HG03175 (cell line): ENCODE measurements at regions not wholly inside any gene's neighbourhood (a gene's known extent, or its start where the extent isn't known, plus 50 kb on each side); places are given as distances from the start of the nearest gene placed in this dataset.

Experiments
- ATAC-seq: cut with Tn5 transposase; IDR thresholded peaks from one replicate; pipeline ENCODE4 v1.9.1; 2021; ENCODE audit warnings: mild to moderate bottlenecking, moderate library complexity; ENCODE audit not compliant: unreplicated experiment

GRCh38 chr15:47990821-47991220 is 130.0 kb upstream of the SLC24A5 start:
- no peak for ATAC-seq

GRCh38 chr15:47991357-47991756 is 129.4 kb upstream of the SLC24A5 start:
- no peak for ATAC-seq

GRCh38 chr15:47993051-47993450 is 127.7 kb upstream of the SLC24A5 start:
- ATAC-seq, result no peak

DNA sequence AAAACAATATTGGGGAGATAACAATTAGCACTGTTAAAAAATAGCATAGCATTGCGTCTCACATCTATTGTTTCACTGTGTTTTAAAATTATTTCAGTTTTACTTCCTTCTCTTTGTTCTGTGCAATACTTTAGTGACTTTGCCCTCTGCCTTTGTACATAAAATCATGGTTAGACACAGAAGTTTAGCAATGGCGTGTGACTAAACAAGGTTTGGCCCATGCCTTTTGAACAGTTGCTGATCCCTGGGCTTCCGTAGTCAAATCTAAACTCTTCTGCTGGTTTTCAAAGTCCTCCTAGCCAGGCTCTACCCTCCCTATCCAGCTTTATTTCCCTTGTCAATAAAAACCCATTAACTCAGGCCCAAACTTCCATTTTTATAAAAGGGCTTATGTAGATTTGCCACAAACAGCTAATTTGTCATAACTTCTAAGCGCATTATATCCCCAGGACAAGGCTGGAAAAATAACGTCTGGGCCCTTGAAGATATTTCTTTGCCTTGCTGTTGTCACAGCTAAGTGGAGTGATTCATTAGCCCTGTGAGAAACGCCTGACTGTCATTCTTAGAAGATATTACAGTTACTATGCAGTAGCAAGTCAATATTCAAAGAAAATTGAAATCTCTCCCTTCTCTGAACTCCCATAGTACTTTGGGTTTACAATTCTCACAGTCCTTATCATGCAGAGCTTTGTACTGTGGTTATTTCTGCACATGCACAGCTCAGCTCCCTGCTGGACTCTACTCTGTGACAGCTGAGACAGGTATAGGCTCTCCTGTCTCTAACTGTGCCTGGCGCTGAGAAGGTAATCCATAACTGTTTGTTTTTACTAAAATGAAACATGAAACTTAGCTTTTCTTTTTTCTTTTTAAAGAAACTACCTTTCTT is 123.4 kb upstream of the SLC24A5 start:
- no peak for ATAC-seq

- ATAC-seq, result no peak
These were observed 122.2 kb upstream of the SLC24A5 start for GRCh38 chr15:47998619-47999019.

GRCh38 chr15:48001393-48002039 is 119.3 kb upstream of the SLC24A5 start:
- peak; percentile 96 for ATAC-seq

- ATAC-seq, result no peak
These were observed 118.0 kb upstream of the SLC24A5 start for GRCh38 chr15:48002767-48003166.

- no peak for ATAC-seq
These were observed 117.3 kb upstream of the SLC24A5 start for GRCh38 chr15:48003441-48003840.

DNA sequence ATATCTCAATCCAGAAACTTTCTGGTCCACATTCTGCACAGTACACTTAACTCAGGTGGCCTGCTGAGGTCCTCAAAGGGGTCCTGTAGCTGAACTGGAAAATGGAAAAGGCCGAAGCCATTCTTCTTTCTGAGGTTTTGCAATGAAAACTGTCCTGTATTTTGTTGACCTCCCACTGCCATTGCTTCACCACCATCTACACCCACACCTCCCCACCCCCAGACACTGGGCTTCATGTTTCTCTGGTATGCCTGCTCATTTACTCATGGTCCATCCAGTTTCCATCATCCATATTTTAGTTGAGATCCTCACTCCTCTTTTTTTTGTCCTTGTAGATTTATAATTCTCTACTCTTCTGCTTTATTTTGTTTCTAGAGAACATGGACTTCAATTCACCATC is 115.7 kb upstream of the SLC24A5 start:
- ATAC-seq, result no peak

DNA sequence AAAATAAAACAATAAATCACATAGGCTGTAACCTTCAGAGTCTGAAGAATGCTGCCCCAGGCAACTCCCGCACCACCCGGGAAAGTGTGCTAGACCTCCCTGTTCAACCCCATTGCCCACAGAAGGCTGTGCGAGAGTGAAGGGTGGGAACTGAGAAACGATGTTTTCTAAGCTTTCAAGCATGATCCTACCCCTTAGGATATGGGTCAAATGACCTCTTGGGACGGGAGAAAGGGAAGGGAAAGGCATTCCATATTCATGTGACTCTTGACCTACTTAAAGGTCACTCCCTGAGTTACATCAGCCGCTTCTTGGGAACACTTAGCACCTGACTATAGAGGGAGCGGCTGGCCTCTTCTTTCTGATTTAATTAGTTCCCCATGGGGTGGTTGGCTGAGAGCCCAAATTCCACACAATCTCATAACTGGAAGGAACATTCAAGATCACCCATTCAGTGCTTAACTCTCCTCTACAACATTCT is 114.7 kb upstream of the SLC24A5 start:
- ATAC-seq, result no peak

GRCh38 chr15:48010316-48010715 is 110.5 kb upstream of the SLC24A5 start:
- ATAC-seq, result no peak

- no peak for ATAC-seq
These were observed 108.6 kb upstream of the SLC24A5 start for GRCh38 chr15:48012191-48012590.

DNA sequence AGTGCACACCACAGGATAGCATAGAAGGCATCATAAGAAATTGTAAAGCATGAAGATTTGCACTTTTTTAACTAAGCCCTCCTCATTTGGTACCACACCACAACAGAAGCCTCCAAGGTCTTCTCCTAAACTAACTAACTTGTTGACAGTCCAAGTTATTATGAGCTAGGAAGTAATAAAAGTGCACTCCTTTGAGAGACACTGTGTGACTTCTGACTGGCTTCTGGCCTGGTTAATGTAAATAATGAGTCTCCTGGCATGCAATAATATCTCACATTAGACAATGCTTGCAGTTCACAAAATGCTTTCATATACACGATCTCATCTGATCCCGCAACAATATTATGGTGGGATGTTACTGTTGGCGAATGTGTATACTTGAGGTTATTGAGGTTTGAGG is 103.9 kb upstream of the SLC24A5 start:
- no peak for ATAC-seq

DNA sequence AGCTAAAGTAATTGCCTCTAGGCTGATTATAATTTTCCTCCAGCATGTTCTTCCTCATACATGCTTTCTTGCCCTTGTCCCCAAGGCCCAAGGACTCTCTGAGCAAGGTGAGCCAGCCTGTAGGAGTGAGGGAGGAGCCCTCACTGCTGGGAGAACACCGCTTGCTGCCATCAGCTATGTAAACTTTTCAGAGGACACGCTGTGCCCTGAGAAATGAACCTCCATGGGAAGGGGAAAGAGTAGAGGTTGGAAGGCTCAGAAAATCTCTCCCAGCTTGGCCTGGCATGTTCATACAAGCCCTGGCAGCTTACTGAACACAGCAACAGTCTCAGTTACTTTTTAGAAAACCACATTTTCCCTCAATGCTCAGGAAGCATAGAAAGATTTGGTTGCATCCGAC is 103.0 kb upstream of the SLC24A5 start:
- no peak for ATAC-seq

DNA sequence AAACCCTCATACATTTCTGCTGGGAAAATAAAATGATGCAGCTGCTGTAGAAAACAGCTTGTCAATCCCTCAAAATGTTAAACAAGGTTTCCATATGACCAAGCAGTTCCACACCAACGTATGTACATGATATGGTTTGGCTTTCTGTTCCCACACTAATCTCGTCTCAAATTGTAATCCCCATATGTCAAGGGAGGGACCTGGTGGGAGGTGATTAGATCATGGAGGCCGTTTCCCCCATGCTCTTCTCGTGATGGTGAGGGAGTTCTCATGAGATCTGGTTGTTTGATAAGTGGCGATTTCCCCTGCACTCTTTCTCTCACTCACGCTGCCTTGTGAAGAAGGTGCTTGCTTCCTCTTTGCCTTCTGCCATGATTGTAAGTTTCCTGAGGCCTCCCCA is 100.6 kb upstream of the SLC24A5 start:
- ATAC-seq, result no peak

DNA sequence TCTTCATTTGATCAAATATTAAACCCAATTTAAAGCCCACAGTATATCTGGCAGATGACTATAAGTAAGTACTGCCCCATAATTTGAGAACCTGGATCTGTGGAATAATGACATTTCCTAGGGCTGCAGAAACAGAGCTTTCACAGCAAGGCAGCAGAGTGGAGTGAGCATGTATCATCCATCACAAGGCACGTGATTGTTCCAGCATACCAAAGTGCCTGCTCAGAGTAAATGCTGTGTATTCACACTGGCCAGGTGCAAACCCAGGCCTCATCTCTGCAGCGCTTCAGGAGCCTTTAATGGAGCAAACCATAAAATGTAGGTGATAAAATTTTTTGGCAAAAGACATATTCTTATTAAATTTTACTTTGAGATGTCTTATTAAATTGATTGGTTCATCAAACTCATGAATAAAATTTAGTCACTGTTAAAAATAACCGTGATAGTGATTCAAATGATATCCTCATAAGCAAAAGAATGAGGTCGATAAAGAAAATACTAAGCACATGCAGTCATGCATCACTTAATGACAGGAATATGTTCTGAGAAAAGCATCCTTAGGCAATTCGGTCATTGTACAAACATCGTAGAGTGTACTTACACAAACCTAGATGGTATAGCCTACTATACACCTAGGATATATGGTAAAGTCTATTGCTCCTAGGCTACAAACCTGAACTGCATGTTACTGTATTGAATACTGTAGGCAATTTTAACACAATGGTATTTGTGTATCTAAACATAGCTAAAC is 99.3 kb upstream of the SLC24A5 start:
- no peak for ATAC-seq

- no peak for ATAC-seq
These were observed 95.7 kb upstream of the SLC24A5 start for GRCh38 chr15:48025118-48025517.

GRCh38 chr15:48028712-48029111 is 92.1 kb upstream of the SLC24A5 start:
- no peak for ATAC-seq

DNA sequence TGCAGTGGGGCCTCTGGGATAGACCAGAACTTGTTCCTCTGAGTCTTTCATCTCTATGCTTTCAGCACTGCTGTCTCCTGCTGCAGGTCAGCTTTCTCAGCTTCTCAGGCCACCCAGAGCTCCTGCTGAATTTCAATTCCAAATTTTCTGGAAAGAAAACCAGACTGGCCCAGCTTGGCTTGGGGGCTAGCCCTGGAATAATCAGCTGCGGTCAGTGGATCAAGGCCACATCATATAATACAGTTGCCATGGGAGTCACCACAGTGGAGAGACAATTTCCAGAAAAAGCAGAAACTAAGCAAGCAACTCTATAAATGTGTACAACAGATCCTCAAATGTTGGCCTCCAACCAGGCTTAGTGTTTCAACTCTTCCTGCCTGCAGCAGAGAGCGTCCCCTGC is 91.1 kb upstream of the SLC24A5 start:
- no peak for ATAC-seq

DNA sequence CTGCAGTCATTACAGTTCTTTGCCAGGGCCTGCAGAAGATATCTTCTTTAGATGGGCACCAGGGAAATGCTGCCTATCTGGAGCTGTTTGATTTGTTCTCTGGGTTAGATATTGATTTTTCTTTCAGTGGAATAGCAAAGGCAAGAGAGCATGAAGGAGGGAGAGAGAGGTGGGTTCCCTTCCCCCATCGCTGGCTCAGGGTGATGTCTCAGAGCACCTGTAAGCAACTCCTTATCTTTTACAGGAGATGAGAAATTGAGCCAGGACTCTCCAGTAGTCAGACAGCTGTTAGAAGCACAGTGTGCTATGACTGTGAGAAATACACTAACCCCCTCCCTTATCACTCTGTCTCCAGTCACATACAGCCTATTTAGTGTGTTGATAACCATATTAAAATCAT is 89.3 kb upstream of the SLC24A5 start:
- ATAC-seq, result no peak

- ATAC-seq, result no peak
These were observed 88.8 kb upstream of the SLC24A5 start for GRCh38 chr15:48031973-48032372.

DNA sequence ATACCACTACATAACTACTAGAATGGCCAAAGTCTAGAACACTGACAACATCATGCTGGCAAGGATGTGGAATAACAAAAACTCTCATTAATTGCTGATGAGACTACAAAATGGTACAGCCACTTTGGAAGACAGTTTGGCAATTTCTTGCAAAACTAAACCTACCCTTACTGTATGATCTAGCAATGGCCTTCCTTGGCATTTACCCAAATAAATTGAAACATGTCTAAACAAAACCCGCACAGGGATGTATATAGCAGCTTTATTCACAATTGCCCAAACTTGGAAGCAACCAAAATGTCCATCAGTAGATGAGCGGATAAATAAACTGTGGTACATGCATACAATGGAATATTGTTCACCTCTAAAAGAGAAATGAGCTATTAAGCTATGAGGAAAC is 87.9 kb upstream of the SLC24A5 start:
- no peak for ATAC-seq
